ENCODE measurements at regions not wholly inside any gene's neighbourhood (a gene's known extent, or its start where the extent isn't known, plus 50 kb on each side); places are given as distances from the start of the nearest gene placed in this dataset.

GRCh38 chr3:124333931-124334640 is 342.2 kb upstream of the ROPN1 start:
- no peak for DNase-seq

GRCh38 chr3:124336067-124336656 is 344.2 kb upstream of the ROPN1 start:
- no peak overlapping the region for H3K4me3 ChIP-seq (ENCODE audit: low read length)
- no peaks in the 10 kb centered on the region for H3K27me3 ChIP-seq (replicated peaks; ENCODE audit: insufficient read depth, low read length)
- TF ChIP-seq EZH2 (optimal IDR thresholded peaks at IDR 0.05; ENCODE audit: low read depth, low read length) (no peak), CTCF (IDR thresholded peaks at IDR 0.05; ENCODE audit: low read length) (no peak), EZH2phosphoT487 (IDR thresholded peaks at IDR 0.05; ENCODE audit: low read length) (no peak)
- H3K9me3 ChIP-seq (replicated peaks; ENCODE audit: insufficient read depth, low read length), result no peaks in the 10 kb centered on the region
- H3K79me2 ChIP-seq (ENCODE audit: low read length), result no peaks in the 10 kb centered on the region
- no peak overlapping the region for H3K4me2 ChIP-seq (ENCODE audit: low read depth, low read length)
- no peak for DNase-seq
- no peaks in the 10 kb centered on the region for H3F3A ChIP-seq (ENCODE audit: insufficient read depth, low read length)
- H3K9me2 ChIP-seq (replicated peaks; ENCODE audit: insufficient read depth, low read length), result no peaks in the 10 kb centered on the region
- H3K9ac ChIP-seq (ENCODE audit: low read length), result no peak overlapping the region
- no peak overlapping the region for H3K27ac ChIP-seq (ENCODE audit: low read length)
- H2AFZ ChIP-seq (ENCODE audit: low read length), result no peak overlapping the region
- no peaks in the 10 kb centered on the region for H3K4me1 ChIP-seq (ENCODE audit: low read length)
- no peaks in the 10 kb centered on the region for H4K20me1 ChIP-seq (ENCODE audit: insufficient read depth, low read length)
- H3K36me3 ChIP-seq (replicated peaks; ENCODE audit: insufficient read depth, low read length), result no peaks in the 10 kb centered on the region

More at GRCh38 chr3:124333931-124334640, 342.2 kb upstream of the ROPN1 start:
- H3K9me3 ChIP-seq (replicated peaks; ENCODE audit: insufficient read depth, low read length), result no peaks in the 10 kb centered on the region
- H3K79me2 ChIP-seq (ENCODE audit: low read length), result no peaks in the 10 kb centered on the region
- H3K4me3 ChIP-seq (ENCODE audit: low read length), result no peak overlapping the region
- no peaks in the 10 kb centered on the region for H3K36me3 ChIP-seq (replicated peaks; ENCODE audit: insufficient read depth, low read length)
- no peak overlapping the region for H3K4me2 ChIP-seq (ENCODE audit: low read depth, low read length)
- H2AFZ ChIP-seq (ENCODE audit: low read length), result no peak overlapping the region
- H3K9ac ChIP-seq (ENCODE audit: low read length), result no peak overlapping the region
- no peak overlapping the region for H3K27ac ChIP-seq (ENCODE audit: low read length)
- no peaks in the 10 kb centered on the region for H4K20me1 ChIP-seq (ENCODE audit: insufficient read depth, low read length)
- H3K4me1 ChIP-seq (ENCODE audit: low read length), result no peaks in the 10 kb centered on the region
- H3K27me3 ChIP-seq (replicated peaks; ENCODE audit: insufficient read depth, low read length), result no peaks in the 10 kb centered on the region
- no peaks in the 10 kb centered on the region for H3K9me2 ChIP-seq (replicated peaks; ENCODE audit: insufficient read depth, low read length)
- TF ChIP-seq EZH2 (optimal IDR thresholded peaks at IDR 0.05; ENCODE audit: low read depth, low read length) (no peak), EZH2phosphoT487 (IDR thresholded peaks at IDR 0.05; ENCODE audit: low read length) (no peak), CTCF (IDR thresholded peaks at IDR 0.05; ENCODE audit: low read length) (no peak)
- H3F3A ChIP-seq (ENCODE audit: insufficient read depth, low read length), result no peaks in the 10 kb centered on the region

- no peak for TF ChIP-seq EZH2 (optimal IDR thresholded peaks at IDR 0.05; ENCODE audit: low read depth, low read length)
- no peak for TF ChIP-seq CTCF (IDR thresholded peaks at IDR 0.05; ENCODE audit: low read length)
- TF ChIP-seq EZH2phosphoT487 (IDR thresholded peaks at IDR 0.05; ENCODE audit: low read length), result no peak
- H3K4me2 ChIP-seq (ENCODE audit: low read depth, low read length), result no peak overlapping the region
- no peaks in the 10 kb centered on the region for H3K4me1 ChIP-seq (ENCODE audit: low read length)
- H3K4me3 ChIP-seq (ENCODE audit: low read length), result no peak overlapping the region
- H4K20me1 ChIP-seq (ENCODE audit: insufficient read depth, low read length), result no peaks in the 10 kb centered on the region
- DNase-seq, result no peak
- H3K9me3 ChIP-seq (replicated peaks; ENCODE audit: insufficient read depth, low read length), result no peaks in the 10 kb centered on the region
- H3K36me3 ChIP-seq (replicated peaks; ENCODE audit: insufficient read depth, low read length), result no peaks in the 10 kb centered on the region
- no peaks in the 10 kb centered on the region for H3K9me2 ChIP-seq (replicated peaks; ENCODE audit: insufficient read depth, low read length)
- no peaks in the 10 kb centered on the region for H3K27me3 ChIP-seq (replicated peaks; ENCODE audit: insufficient read depth, low read length)
- no peak overlapping the region for H3K9ac ChIP-seq (ENCODE audit: low read length)
- no peak overlapping the region for H2AFZ ChIP-seq (ENCODE audit: low read length)
- no peak overlapping the region for H3K27ac ChIP-seq (ENCODE audit: low read length)
- no peaks in the 10 kb centered on the region for H3K79me2 ChIP-seq (ENCODE audit: low read length)
- no peaks in the 10 kb centered on the region for H3F3A ChIP-seq (ENCODE audit: insufficient read depth, low read length)
Measured at GRCh38 chr3:124345845-124346244, 353.9 kb upstream of the ROPN1 start.
